ENCODE measurements at regions not wholly inside any gene's neighbourhood (a gene's known extent, or its start where the extent isn't known, plus 50 kb on each side); places are given as distances from the start of the nearest gene placed in this dataset.
A peak's percentile ranks its signal among the peaks of the same experiment; 100 is the strongest.

- no peak for DNase-seq (ENCODE audit: low read depth)
Observed at GRCh38 chr4:45646885-45647590, 476.8 kb downstream of the GABRG1 start.

- no peak for DNase-seq (ENCODE audit: low read depth)
Observed at GRCh38 chr4:45640281-45640680, 483.6 kb downstream of the GABRG1 start.

DNA sequence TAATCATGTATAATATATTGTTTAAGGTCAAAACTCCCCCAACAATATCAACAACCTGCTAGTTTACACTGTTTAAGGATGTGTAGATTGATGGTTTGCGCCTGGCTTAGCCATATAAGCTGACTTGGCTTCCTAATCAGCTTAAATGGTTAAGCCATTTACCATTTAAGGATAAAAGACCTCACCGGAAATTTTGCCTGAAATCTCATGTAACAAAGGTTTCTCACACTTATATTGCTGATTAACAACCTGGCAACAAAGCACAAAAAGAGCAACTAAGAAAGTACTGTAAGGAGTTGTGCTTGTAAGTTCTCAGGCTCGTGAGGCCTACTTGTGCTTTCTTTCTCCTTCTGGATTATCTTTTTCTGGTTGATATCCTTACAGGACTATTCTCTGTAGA lies 485.2 kb downstream of the GABRG1 start:
- DNase-seq (ENCODE audit: low read depth): no peak

DNA sequence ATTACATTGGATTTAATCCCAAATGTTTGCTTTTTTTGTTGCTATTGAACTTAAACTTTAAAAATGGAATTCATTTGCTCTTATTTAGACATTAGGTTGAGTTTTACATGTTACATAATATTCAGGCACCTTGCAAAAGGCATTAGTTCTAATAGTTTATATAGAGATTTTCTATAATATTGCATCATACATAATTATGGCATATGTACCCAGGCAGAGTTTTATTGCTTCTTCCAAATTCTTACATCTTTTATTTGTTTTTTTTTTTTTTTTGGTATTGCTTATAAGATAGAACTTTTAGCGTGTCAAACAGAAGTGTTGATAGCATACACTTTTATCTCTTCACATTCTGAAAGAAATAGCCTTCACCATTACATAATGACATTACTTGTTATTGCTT lies 487.7 kb downstream of the GABRG1 start:
- DNase-seq (ENCODE audit: low read depth): no peak

DNA sequence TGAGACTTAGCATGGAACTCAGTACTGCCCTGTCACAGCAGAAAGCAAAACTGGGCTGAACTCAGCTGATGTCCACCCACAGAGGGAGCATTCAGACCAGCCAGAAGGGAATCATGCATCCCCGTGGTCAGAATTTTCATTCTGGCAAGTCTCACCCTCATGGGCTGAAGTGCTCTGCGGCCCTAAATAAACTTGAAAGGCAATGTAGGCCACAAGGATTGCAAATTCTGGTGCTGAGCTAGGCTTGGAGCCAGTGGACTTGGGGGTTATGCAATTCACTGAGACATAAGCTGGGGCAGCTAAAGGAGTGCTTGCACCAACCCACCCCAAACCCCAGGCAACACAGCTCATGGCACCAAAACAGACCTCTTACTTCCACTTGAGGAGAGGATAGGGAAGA lies 494.1 kb downstream of the GABRG1 start:
- peak; percentile 4 for DNase-seq (ENCODE audit: low read depth)

DNA sequence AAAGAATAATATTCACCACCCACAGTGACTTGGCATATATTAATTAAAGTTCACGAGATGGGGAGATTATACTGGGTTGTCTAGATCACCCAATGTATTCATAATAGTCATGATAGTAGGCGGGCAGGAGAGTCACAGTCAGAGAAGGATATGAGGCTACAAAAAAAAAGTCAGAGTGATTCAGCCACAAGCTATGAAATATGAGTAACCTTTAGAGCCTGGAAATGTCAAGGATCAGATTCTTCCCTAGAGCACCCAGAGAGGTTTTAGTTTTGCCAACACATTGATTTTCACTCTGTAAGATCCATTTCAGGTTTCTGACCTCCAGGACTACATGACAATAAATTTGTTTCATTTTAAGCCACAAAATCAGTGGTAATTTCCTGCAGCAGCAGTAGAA lies 501.9 kb downstream of the GABRG1 start:
- DNase-seq (ENCODE audit: low read depth): peak; percentile 22

- no peak for DNase-seq (ENCODE audit: low read depth)
Observed at GRCh38 chr4:45620808-45621207, 503.0 kb downstream of the GABRG1 start.

- no peak for DNase-seq (ENCODE audit: low read depth)
Observed at GRCh38 chr4:45596379-45597101, 527.3 kb downstream of the GABRG1 start.

DNA sequence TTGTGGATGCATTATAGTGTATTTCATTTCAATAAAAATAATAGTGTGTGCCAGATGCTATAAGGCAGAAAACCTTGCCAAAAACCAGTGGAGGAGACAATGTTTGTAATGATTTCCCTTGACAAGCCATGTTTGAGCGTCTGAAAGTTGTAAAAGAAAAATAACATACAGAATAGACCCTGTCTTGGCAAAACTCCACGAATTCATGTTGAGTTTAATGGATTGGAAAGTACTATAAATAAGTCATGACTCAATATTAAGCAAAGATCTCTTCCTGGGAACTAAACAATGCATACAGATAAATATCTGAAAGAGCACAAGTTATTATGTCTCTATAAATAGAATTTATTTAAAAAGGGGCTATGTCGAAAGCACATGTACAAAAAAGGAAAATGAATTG lies 543.5 kb downstream of the GABRG1 start:
- no peak for DNase-seq (ENCODE audit: low read depth)

DNA sequence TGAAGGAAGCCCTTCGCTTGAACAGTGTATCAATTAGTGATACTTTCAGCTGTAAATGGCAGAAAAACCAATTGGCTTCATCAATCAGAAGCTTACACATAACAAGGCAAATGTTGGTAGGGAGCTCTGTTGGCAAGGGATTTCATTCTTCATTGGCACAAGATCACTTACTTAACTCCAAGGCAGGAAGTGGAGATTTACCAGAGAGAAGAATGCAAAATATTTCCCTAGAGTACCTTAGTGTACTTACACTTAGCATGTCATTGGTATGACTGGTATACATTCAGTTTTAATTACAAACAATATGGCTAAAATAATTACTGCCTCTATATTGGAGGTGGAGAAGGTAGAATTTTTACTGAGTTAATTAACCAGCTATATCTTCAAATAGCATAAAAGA lies 545.0 kb downstream of the GABRG1 start:
- no peak for DNase-seq (ENCODE audit: low read depth)

DNA sequence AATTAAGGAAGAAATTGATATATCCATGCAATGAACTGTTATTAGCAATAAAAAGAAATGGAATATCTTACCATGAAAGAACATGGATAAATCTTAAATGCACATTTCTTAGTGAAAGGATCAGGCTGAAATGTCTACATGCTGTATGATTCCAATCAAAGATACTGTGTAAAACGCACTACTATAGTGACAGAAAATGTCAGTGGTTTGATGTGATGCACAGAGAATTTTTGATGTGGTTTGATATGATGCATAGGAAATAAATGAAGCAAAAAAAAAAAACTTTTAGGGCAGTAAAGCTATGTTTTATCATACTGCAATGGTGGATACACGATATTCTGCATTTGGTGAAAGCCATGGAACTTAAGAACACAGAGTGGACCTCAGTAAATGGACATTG lies 547.6 kb downstream of the GABRG1 start:
- no peak for DNase-seq (ENCODE audit: low read depth)

GRCh38 chr4:45569619-45570018 lies 554.2 kb downstream of the GABRG1 start:
- no peak for DNase-seq (ENCODE audit: low read depth)

DNA sequence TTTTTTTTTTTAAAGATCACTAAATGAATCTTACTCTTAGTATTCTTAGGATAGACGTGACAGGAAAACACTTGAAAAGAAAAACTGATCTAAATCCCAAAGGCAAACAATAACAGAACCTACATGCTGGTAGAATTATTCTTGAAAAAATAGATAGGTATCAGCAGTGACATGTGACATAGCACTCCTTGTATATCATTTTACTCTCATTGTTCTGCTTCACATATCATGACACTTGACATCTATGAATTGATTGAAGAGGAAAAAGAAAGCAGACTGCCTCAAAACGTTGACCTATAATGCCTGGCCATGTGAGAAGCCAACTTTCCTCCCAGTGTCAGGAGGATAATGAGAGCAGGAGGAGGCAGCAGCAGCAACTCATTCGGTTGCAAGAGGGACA lies 555.2 kb downstream of the GABRG1 start:
- no peak for DNase-seq (ENCODE audit: low read depth)

DNA sequence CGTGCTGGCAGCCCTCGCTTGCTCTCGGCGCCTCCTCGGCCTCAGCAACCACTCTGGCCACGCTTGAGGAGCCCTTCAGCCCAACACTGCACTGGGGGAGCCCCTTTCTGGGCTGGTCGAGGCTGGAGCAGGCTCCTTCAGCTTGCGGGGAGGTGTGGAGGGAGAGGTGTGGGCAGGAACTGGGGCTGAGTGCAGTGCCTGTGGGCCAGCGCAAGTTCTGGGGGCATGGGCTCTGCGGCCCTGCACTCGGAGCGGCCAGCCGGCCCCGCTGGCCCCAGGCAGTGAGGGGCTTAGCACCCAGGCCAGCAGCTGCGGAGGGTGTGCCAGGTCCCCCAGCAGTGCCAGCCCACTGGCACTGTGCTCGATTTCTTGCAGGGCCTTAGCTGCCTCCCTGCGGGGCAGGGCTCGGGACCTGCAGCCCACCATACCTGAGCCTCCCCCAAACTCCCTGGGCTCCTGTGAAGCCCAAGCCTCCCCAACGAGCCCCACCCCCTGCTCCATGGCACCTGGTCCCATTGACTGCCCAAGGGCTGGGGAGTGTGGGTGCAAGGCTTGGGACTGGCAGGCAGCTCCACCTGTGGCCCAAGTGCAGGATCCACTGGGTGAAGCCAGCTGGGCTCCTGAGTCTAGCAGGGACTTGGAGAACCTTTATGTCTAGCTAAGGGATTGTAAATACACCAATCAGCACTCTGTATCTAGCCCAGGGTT lies 556.8 kb downstream of the GABRG1 start:
- no peak for DNase-seq (ENCODE audit: low read depth)

- DNase-seq (ENCODE audit: low read depth): no peak
Observed at GRCh38 chr4:45554423-45554822, 569.4 kb downstream of the GABRG1 start.

GRCh38 chr4:45550766-45551366 lies 573.0 kb downstream of the GABRG1 start:
- no peak for DNase-seq (ENCODE audit: low read depth)

DNA sequence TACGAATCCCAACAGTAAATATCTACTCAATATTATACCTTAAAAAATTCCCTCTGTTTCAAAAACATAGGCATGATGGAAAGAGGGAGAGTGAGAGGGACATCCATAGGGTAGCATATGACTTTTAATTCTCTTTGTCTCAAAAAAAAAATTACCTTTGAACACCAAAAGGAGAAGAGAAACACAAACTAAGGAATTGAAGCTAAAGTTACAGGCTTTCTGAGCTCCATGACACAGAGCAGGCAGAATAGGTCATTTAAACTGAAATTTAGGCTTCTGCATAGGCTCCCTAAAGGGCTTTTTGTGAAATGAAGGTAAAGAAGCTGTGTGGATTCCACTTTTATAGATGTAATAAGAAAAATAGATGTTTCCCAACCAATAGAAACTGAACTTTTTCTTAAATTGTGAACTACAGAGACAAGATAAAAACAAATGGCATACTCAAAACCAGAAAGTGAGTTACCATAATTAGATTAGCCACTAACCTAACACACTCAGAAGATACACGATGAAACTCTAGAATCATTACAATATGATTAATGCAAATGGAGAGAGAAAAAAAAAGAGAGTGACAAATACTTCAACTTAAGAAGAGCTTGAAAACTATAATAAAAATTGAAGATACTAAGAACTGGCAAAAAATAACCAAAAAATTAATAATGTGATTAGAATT lies 584.6 kb downstream of the GABRG1 start:
- DNase-seq (ENCODE audit: low read depth): no peak

DNA sequence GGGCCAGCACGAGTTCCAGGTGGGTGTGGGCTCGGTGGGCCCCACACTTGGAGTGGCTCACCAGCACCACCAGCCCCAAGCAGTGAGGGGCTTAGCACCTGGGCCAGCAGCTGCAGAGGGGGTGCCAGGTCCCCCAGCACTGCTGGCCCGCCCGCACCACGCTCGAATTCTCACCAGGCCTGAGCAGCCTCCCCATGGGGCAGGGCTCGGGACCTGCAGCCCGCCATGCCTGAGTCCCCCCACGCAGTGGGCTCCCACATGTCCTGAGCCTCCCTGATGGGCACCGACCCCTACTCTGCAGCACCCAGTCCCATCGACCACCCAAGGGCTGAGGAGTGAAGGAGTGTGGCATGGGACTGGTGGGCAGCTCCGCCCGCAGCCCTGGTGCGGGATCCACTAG lies 593.4 kb downstream of the GABRG1 start:
- no peak for DNase-seq (ENCODE audit: low read depth)

DNA sequence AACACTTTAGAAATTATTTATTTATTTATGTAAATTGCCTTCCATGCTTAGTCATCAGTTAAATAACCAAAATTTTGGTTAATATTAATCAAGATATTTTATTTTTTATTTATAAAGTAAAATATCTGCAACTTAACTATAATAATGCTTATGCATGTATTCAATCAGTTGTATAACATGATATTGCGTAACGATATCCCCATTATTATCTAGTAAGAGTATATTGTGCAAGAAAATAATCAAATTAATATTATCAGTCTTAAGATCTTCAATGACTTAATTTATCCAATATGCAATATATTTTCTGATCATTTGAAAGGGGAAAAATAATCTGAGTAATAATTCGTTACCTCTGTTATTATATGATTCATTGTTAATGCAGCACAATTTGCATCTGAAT lies 596.7 kb downstream of the GABRG1 start:
- no peak for DNase-seq (ENCODE audit: low read depth)

- DNase-seq (ENCODE audit: low read depth): no peak
Observed at GRCh38 chr4:45518832-45519231, 605.0 kb downstream of the GABRG1 start.

- no peak for DNase-seq (ENCODE audit: low read depth)
Observed at GRCh38 chr4:45502471-45502870, 621.4 kb downstream of the GABRG1 start.

DNA sequence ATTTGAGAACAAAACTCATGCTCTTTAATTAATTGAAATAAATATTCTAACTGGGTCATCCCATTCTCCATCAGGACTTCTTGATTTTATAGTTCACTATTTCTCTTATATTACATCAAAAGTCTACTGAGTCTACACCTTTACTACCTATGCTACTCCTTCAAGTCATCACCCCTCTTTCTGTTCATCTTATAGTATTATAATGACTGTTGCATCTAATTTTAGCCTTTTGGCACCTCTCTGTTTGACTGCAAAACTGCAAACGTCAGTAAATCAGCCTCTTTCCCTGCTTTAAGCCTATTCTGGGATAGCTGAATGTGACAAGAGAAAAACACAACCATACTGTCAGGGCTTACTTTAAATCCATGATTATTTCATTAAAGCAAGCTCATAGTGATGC lies 639.1 kb downstream of the GABRG1 start:
- no peak for DNase-seq (ENCODE audit: low read depth)
